Globus pallidus (tissue), 1 donor: ENCODE measurements at regions not wholly inside any gene's neighbourhood (a gene's known extent, or its start where the extent isn't known, plus 50 kb on each side); places are given as distances from the start of the nearest gene placed in this dataset.
"Not testable (repeated sequence)": the region's sequence is repeated elsewhere in the genome, so short reads cannot be mapped to it uniquely, and the experiment has no call there.

Experiments
- DNase-seq: peaks from one replicate; pipeline ENCODE4 v3.0.0-alpha.2; 2015; ENCODE audit warnings: low spot score

- not testable (repeated sequence) for DNase-seq
Measured at GRCh38 chr12:131520553-131520952, 190.3 kb upstream of the SFSWAP start.

GRCh38 chr12:131521326-131521725, 189.6 kb upstream of the SFSWAP start:
- no peak for DNase-seq

GRCh38 chr12:131525795-131526508, 184.9 kb upstream of the SFSWAP start:
- no peak for DNase-seq

- no peak for DNase-seq
Measured at GRCh38 chr12:131527092-131527491, 183.8 kb upstream of the SFSWAP start.

GRCh38 chr12:131527736-131528135, 183.2 kb upstream of the SFSWAP start:
- DNase-seq: no peak

- DNase-seq: no peak
Measured at GRCh38 chr12:131528144-131528543, 182.7 kb upstream of the SFSWAP start.

- DNase-seq: no peak
Measured at GRCh38 chr12:131528667-131529066, 182.2 kb upstream of the SFSWAP start.

GRCh38 chr12:131529196-131530040, 181.5 kb upstream of the SFSWAP start:
- no peak for DNase-seq

- DNase-seq: no peak
Measured at GRCh38 chr12:131530041-131530332, 180.9 kb upstream of the SFSWAP start.

- no peak for DNase-seq
Measured at GRCh38 chr12:131530422-131530821, 180.5 kb upstream of the SFSWAP start.

GRCh38 chr12:131533139-131533538, 177.8 kb upstream of the SFSWAP start:
- DNase-seq: no peak

- DNase-seq: no peak
Measured at GRCh38 chr12:131535779-131536178, 175.1 kb upstream of the SFSWAP start.

- DNase-seq: no peak
Measured at GRCh38 chr12:131536337-131536736, 174.6 kb upstream of the SFSWAP start.

- no peak for DNase-seq
Measured at GRCh38 chr12:131536766-131537165, 174.1 kb upstream of the SFSWAP start.

GRCh38 chr12:131537267-131537958, 173.5 kb upstream of the SFSWAP start:
- DNase-seq: no peak

- no peak for DNase-seq
Measured at GRCh38 chr12:131539381-131539780, 171.5 kb upstream of the SFSWAP start.

GRCh38 chr12:131540138-131540623, 170.7 kb upstream of the SFSWAP start:
- no peak for DNase-seq

- not testable (repeated sequence) for DNase-seq
Measured at GRCh38 chr12:131541512-131541911, 169.4 kb upstream of the SFSWAP start.

- DNase-seq: no peak
Measured at GRCh38 chr12:131542351-131542750, 168.5 kb upstream of the SFSWAP start.

GRCh38 chr12:131543040-131543439, 167.8 kb upstream of the SFSWAP start:
- no peak for DNase-seq

- DNase-seq: peak; percentile 7
Measured at GRCh38 chr12:131547555-131547954, 163.3 kb upstream of the SFSWAP start.

- DNase-seq: no peak
Measured at GRCh38 chr12:131550121-131550520, 160.8 kb upstream of the SFSWAP start.
